ENCODE measurements at regions not wholly inside any gene's neighbourhood (a gene's known extent, or its start where the extent isn't known, plus 50 kb on each side); places are given as distances from the start of the nearest gene placed in this dataset.

DNA sequence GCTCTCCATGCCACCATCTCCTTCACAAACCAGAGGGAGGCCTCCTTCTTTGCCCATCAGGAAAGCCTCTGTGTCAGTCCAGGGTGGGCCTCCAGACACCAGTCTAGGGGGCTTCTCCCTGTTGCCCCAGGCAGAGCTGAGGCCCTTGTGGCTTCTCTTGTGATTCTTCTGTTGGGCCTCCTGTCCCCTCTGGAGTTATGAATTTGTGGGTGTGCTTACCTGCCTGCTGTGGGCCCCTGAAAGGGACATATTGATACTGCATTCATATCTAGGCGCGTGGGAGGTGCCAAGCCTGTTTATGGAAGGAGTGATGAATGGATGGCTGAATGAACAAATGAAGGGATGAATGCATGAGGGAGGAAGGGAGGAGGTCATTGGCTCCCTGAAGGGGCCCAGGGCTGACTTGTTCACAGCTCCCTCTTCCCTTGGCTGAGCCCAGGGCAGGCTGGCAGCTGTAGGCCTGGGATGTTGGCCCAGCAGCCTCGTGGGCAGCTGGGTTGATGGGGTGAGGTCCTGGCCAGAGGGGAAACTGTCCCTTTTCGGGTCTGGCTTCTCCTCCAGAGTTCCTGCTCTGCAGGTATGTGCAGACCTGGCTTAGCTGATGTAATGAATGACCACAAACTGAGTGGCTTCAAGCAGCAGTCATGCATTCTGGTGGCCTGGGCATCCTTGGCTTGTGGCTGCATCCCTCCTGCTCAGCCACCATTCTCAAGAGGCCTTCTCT lies 195.4 kb downstream of the GOLGA6L6 start:
- Histone ChIP-seq H3K9me2 (ENCODE audit: insufficient read depth) (no peaks in the 10 kb centered on the region), H3K4me3 (replicated peaks in 1 of 2; ENCODE audit: low read depth in 1 of 2, low read length in 2 of 2) (no peak overlapping the region), H2AFZ (ENCODE audit: low read depth, low read length, poor library complexity, severe bottlenecking) (no peak overlapping the region), H3K36me3 (ENCODE audit: control insufficient read depth in 1 of 2, insufficient read depth in 2 of 2, low read length in 2 of 2) (no peaks in the 10 kb centered on the region), H3K9ac (ENCODE audit: low read length) (no peak overlapping the region), H3K4me2 (ENCODE audit: low read length) (no peak overlapping the region), H3K9me3 (ENCODE audit: control insufficient read depth in 1 of 2, insufficient read depth in 1 of 2, low read depth in 1 of 2, low read length in 2 of 2) (peaks cover 70 to 78% of the 10 kb centered on the region in 2 experiments; a peak in 2 of 4 replicates), H3K27ac (ENCODE audit: low read depth, low read length) (no peak overlapping the region), H3K79me2 (ENCODE audit: insufficient read depth, low read length) (no peaks in the 10 kb centered on the region), H4K20me1 (ENCODE audit: insufficient read depth) (no peaks in the 10 kb centered on the region), H3K4me1 (ENCODE audit: control insufficient read depth in 1 of 2, insufficient read depth in 2 of 2, low read length in 2 of 2) (no peaks in the 10 kb centered on the region), H3K27me3 (ENCODE audit: insufficient read depth, low read length) (no peaks in the 10 kb centered on the region)
- DNase-seq (ENCODE audit: low read depth, low spot score) = no peak
- intact Hi-C loops (cut with micrococcal nuclease) = loop anchor here (5.0 kb wide), 1 partner anchor 46 kb away; no protein-coding TSS in a partner anchor
- ChIA-PET CTCF (no interaction called here), RAD21 (ENCODE audit: low non-redundant PET in 1 of 2, low total read pairs in 2 of 2, uncharacterized antibody in 2 of 2, unreplicated experiment in 2 of 2) (no interaction called here), POLR2A (no interaction called here)
- BruUV-seq (replicated peaks) = no TSS peak
- no peak for TF ChIP-seq EZH2 (IDR thresholded peaks at IDR 0.05)
- TF ChIP-seq, protein P1, sequence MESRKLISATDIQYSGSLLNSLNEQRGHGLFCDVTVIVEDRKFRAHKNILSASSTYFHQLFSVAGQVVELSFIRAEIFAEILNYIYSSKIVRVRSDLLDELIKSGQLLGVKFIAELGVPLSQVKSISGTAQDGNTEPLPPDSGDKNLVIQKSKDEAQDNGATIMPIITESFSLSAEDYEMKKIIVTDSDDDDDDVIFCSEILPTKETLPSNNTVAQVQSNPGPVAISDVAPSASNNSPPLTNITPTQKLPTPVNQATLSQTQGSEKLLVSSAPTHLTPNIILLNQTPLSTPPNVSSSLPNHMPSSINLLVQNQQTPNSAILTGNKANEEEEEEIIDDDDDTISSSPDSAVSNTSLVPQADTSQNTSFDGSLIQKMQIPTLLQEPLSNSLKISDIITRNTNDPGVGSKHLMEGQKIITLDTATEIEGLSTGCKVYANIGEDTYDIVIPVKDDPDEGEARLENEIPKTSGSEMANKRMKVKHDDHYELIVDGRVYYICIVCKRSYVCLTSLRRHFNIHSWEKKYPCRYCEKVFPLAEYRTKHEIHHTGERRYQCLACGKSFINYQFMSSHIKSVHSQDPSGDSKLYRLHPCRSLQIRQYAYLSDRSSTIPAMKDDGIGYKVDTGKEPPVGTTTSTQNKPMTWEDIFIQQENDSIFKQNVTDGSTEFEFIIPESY (IDR thresholded peaks at IDR 0.05; ENCODE audit: extremely low read depth, insufficient replicate concordance, low read length) = no peak
- no peak for ATAC-seq

GRCh38 chr15:20345401-20345958 lies 196.1 kb downstream of the GOLGA6L6 start:
- RAD21 ChIA-PET (ENCODE audit: low non-redundant PET in 1 of 2, low total read pairs in 2 of 2, uncharacterized antibody in 2 of 2, unreplicated experiment in 2 of 2) = no interaction called here
- Histone ChIP-seq H3K27ac (ENCODE audit: low read depth, low read length) (no peak overlapping the region), H3K4me3 (replicated peaks in 1 of 2; ENCODE audit: low read depth in 1 of 2, low read length in 2 of 2) (no peak overlapping the region), H3K79me2 (ENCODE audit: insufficient read depth, low read length) (no peaks in the 10 kb centered on the region), H3K9me3 (ENCODE audit: control insufficient read depth in 1 of 2, insufficient read depth in 1 of 2, low read depth in 1 of 2, low read length in 2 of 2) (peaks cover 70 to 78% of the 10 kb centered on the region in 2 experiments; a peak in 3 of 4 replicates), H3K36me3 (ENCODE audit: control insufficient read depth in 1 of 2, insufficient read depth in 2 of 2, low read length in 2 of 2) (no peaks in the 10 kb centered on the region), H4K20me1 (ENCODE audit: insufficient read depth) (no peaks in the 10 kb centered on the region), H3K4me2 (ENCODE audit: low read length) (no peak overlapping the region), H3K9me2 (ENCODE audit: insufficient read depth) (no peaks in the 10 kb centered on the region), H3K9ac (ENCODE audit: low read length) (no peak overlapping the region), H3K27me3 (ENCODE audit: insufficient read depth, low read length) (no peaks in the 10 kb centered on the region), H3K4me1 (ENCODE audit: control insufficient read depth in 1 of 2, insufficient read depth in 2 of 2, low read length in 2 of 2) (no peaks in the 10 kb centered on the region), H2AFZ (ENCODE audit: low read depth, low read length, poor library complexity, severe bottlenecking) (no peak overlapping the region)
- CTCF ChIA-PET = no interaction called here
- DNase-seq (ENCODE audit: low read depth, low spot score) (no peak), ATAC-seq (no peak)
- BruUV-seq (replicated peaks) = no TSS peak
- intact Hi-C loops (cut with micrococcal nuclease) = loop anchor here (5.0 kb wide), 1 partner anchor 47 kb away; no protein-coding TSS in a partner anchor
- TF ChIP-seq, protein P1 (IDR thresholded peaks at IDR 0.05; ENCODE audit: extremely low read depth, insufficient replicate concordance, low read length) = no peak
- TF ChIP-seq EZH2phosphoT487 (IDR thresholded peaks at IDR 0.05; ENCODE audit: borderline replicate concordance) (no peak), YY1 (IDR thresholded peaks at IDR 0.05; ENCODE audit: extremely low read depth, insufficient replicate concordance, low read depth, low read length) (no peak), ELF1 (IDR thresholded peaks at IDR 0.05; ENCODE audit: borderline replicate concordance, low read depth) (no peak), CEBPB (IDR thresholded peaks at IDR 0.05; ENCODE audit: low read depth) (no peak), CBX3 (IDR thresholded peaks at IDR 0.05; ENCODE audit: low read depth) (no peak), EZH2 (IDR thresholded peaks at IDR 0.05) (no peak), SIN3A (IDR thresholded peaks at IDR 0.05; ENCODE audit: low read depth) (no peak), POLR2AphosphoS5 (IDR thresholded peaks at IDR 0.05; ENCODE audit: low read depth, low read length) (no peak)
- TF ChIP-seq, protein P2, sequence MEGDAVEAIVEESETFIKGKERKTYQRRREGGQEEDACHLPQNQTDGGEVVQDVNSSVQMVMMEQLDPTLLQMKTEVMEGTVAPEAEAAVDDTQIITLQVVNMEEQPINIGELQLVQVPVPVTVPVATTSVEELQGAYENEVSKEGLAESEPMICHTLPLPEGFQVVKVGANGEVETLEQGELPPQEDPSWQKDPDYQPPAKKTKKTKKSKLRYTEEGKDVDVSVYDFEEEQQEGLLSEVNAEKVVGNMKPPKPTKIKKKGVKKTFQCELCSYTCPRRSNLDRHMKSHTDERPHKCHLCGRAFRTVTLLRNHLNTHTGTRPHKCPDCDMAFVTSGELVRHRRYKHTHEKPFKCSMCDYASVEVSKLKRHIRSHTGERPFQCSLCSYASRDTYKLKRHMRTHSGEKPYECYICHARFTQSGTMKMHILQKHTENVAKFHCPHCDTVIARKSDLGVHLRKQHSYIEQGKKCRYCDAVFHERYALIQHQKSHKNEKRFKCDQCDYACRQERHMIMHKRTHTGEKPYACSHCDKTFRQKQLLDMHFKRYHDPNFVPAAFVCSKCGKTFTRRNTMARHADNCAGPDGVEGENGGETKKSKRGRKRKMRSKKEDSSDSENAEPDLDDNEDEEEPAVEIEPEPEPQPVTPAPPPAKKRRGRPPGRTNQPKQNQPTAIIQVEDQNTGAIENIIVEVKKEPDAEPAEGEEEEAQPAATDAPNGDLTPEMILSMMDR (IDR thresholded peaks at IDR 0.05 in 2 of 3, conservative IDR thresholded peaks at IDR 0.05 in 1 of 3; ENCODE audit: borderline replicate concordance in 1 of 3, insufficient read depth in 1 of 3, low read depth in 2 of 3, low read length in 2 of 3) = no peak
- TF ChIP-seq, protein P3, sequence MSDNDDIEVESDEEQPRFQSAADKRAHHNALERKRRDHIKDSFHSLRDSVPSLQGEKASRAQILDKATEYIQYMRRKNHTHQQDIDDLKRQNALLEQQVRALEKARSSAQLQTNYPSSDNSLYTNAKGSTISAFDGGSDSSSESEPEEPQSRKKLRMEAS (IDR thresholded peaks at IDR 0.05) = no peak
- POLR2A ChIA-PET = no interaction called here

All from HCT116 (cell line).